Central memory CD8-positive, alpha-beta T cell (primary cell): ENCODE measurements at regions not wholly inside any gene's neighbourhood (a gene's known extent, or its start where the extent isn't known, plus 50 kb on each side); places are given as distances from the start of the nearest gene placed in this dataset.
"Not testable (repeated sequence)": the region's sequence is repeated elsewhere in the genome, so short reads cannot be mapped to it uniquely, and the experiment has no call there.

Source experiments
- ATAC-seq: fragments of 150-1000 bp; cut with Tn5 transposase; replicated peaks from 2 replicates; pipeline ENCODE4 v1.10.0; 2022; ENCODE audit warnings: mild to moderate bottlenecking, moderate FRiP score, moderate number of reproducible peaks; ENCODE audit not compliant: poor library complexity, severe bottlenecking; ENCODE audit errors: extremely low read depth
- DNase-seq, 2 donors: peaks; one replicate each; pipeline ENCODE4 v3.0.0; 2021; ENCODE audit warnings: low spot score in 2 of 2
- H3K27ac Mint-ChIP-seq: one replicate; pipeline ENCODE4 v1.8.0; 2022; ENCODE audit warnings: low read depth, mild to moderate bottlenecking, moderate library complexity, mixed read lengths
- H3K27me3 Mint-ChIP-seq: one replicate; pipeline ENCODE4 v1.8.0; 2022; ENCODE audit warnings: mixed read lengths
- H3K36me3 Mint-ChIP-seq: one replicate; pipeline ENCODE4 v1.8.0; 2022; ENCODE audit warnings: mild to moderate bottlenecking, moderate library complexity, mixed read lengths; ENCODE audit not compliant: insufficient read depth
- H3K4me1 Mint-ChIP-seq: one replicate; pipeline ENCODE4 v1.8.0; 2022; ENCODE audit warnings: mixed read lengths
- H3K4me3 Mint-ChIP-seq: one replicate; pipeline ENCODE4 v1.8.0; 2022; ENCODE audit warnings: mild to moderate bottlenecking, moderate library complexity, mixed read lengths
- H3K9me3 Mint-ChIP-seq: one replicate; pipeline ENCODE4 v1.8.0; 2022; ENCODE audit warnings: mixed read lengths

DNA sequence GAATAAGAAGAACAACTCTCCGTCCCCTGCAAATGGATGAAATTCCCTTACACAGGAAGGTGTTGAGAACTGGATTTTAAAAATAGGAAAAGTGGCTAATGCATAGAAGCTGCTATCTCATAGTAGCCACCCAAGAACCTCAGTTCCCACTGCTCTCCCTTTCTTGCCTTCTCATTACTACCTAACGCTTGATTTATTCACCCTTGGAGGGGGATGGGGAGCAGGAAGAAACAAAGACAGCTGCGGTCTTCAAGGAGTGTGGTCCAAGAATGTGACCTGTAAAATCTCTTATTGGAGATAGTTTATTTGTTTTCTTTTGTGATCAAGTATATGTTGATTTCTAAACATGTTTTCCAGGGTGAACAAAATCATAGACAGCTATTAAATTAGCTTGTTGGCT, 274.1 kb upstream of the CTNNB1 start:
- Mint-ChIP-seq H3K27me3 (peaks cover 60% of the 10 kb centered on the region), H3K36me3 (no peaks in the 10 kb centered on the region), H3K27ac (no peak overlapping the region), H3K4me1 (no peaks in the 10 kb centered on the region), H3K9me3 (peaks cover 6% of the 10 kb centered on the region), H3K4me3 (no peak overlapping the region)
- no peak for ATAC-seq
- DNase-seq: no peak

DNA sequence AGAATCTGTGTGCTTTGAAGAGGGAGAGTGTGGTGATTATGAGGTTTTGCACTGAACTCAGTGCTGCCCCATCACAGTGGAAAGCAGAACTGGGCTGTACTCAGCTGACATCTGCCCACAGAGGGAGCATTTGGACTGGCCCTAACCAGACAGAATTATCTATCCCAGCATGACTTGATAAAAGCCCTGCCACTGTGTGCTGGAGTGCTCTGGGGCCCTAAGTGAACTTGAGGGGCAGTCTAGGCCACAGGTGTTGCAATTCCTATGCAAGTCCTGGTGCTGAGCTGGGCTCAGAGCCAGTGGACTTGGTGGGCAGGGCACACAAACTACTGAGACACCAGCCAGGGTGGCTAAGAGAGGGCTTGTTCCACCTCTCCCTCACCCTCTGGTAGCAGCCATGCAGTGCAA, 269.2 kb upstream of the CTNNB1 start:
- Mint-ChIP-seq H3K4me1 (no peaks in the 10 kb centered on the region), H3K4me3 (no peak overlapping the region), H3K27me3 (peaks cover 66% of the 10 kb centered on the region), H3K9me3 (peaks cover 20% of the 10 kb centered on the region), H3K27ac (no peak overlapping the region), H3K36me3 (no peaks in the 10 kb centered on the region)
- no peak for DNase-seq
- no peak for ATAC-seq

DNA sequence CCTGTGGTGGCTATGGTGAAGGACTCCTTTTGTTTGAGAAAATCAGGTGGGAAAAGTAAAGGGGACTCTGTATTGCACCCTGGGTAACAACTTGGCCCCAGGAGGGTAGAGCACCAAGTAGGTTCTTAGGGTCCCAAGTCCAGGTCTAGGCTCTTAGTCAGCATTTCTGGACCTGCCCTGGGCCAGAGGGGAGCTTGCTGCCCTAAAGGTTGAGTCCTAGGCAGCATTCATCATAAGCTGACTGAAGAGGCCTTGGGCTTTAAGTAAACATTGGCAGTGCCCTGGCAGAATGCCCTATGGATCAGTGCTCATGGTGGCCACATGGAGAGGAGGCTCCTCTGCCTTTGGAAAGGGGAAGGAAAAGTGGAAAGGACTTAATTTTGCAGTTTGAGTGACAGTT, 268.5 kb upstream of the CTNNB1 start:
- H3K27me3 Mint-ChIP-seq: peaks cover 64% of the 10 kb centered on the region
- no peak overlapping the region for H3K4me3 Mint-ChIP-seq
- ATAC-seq: no peak
- no peaks in the 10 kb centered on the region for H3K4me1 Mint-ChIP-seq
- H3K27ac Mint-ChIP-seq: no peak overlapping the region
- no peaks in the 10 kb centered on the region for H3K36me3 Mint-ChIP-seq
- peaks cover 20% of the 10 kb centered on the region for H3K9me3 Mint-ChIP-seq
- no peak for DNase-seq

DNA sequence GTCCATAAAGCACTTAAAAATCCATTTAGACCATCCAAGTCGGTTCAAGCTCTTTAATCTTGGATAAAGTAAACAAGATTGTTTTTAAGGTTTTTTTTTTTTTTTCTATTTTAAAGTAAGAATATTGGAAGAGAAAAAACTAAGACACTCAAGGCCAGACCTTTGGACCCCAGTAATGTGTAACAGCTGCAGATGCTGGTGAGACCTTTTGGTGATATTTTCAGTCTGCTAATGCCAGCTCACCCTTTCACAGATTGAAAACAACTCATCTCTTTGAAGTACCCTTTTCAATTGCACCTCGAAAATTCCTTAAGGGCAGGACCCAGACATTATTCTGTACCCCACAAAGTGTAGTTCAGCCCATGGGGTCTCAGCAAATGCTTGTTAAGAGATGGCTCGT, 260.7 kb upstream of the CTNNB1 start:
- peaks cover 7% of the 10 kb centered on the region for H3K27me3 Mint-ChIP-seq
- DNase-seq (no peak), ATAC-seq (no peak)
- H3K27ac Mint-ChIP-seq: no peak overlapping the region
- H3K4me1 Mint-ChIP-seq: no peaks in the 10 kb centered on the region
- H3K4me3 Mint-ChIP-seq: no peak overlapping the region
- H3K36me3 Mint-ChIP-seq: peaks cover 1% of the 10 kb centered on the region
- H3K9me3 Mint-ChIP-seq: no peaks in the 10 kb centered on the region

DNA sequence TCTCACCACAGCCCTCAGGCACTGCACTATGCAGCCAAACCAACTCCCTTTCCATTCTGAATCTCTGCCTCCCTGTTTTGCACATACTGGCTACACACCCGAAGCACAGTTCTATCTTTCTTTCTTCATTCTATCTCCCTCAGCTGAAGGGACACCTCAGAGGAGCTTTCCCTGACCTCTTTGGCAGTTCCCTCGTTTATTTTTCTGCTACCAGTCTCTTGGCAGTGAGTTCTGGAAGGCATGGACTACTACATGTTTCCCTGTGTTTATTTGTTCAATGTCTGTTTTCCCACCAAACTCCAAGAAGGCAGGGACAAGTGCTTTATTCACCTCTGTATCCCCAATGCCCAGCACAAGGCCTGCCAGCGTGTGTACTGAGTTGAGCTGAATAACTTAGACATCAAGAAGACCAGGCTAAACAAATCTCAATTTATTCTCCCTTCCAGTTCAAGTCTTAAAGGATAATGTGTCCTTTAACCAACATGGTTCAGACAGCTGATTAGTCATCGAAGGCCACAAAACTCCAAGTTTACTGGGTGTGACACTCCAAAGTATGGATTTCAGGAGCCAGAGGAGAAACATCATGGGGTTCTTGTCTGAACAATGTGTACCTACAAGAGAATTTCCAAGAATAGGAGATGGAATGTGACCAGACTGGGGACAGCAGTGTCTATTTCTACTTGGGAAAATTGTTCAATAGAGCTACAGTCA, 260.1 kb upstream of the CTNNB1 start:
- peaks cover 1% of the 10 kb centered on the region for H3K36me3 Mint-ChIP-seq
- DNase-seq (no peak), ATAC-seq (no peak)
- peaks cover 10% of the 10 kb centered on the region for H3K27me3 Mint-ChIP-seq
- no peak overlapping the region for H3K27ac Mint-ChIP-seq
- H3K9me3 Mint-ChIP-seq: no peaks in the 10 kb centered on the region
- H3K4me3 Mint-ChIP-seq: no peak overlapping the region
- no peaks in the 10 kb centered on the region for H3K4me1 Mint-ChIP-seq

DNA sequence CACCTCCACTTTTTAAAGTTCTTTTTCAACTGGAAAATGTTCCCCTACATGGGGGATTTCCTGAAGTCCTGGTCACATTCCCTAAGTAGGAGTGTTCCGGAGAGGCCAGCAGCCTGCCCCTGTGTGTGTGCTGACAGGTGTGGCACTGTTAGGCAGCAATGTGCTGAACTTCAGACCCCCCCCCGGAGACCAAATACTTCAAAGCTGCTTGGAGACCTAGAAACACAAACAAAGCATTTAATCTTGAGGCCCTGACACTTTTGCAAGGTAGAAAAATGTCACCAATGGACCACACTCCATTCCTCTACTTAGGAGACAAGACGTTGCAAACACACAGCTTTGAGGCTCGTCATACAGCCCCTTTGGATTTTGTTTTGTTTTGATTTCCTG, 259.6 kb upstream of the CTNNB1 start:
- peaks cover 10% of the 10 kb centered on the region for H3K27me3 Mint-ChIP-seq
- H3K9me3 Mint-ChIP-seq: no peaks in the 10 kb centered on the region
- H3K27ac Mint-ChIP-seq: no peak overlapping the region
- no peak for DNase-seq
- peaks cover 1% of the 10 kb centered on the region for H3K36me3 Mint-ChIP-seq
- H3K4me3 Mint-ChIP-seq: no peak overlapping the region
- ATAC-seq: no peak
- H3K4me1 Mint-ChIP-seq: no peaks in the 10 kb centered on the region

DNA sequence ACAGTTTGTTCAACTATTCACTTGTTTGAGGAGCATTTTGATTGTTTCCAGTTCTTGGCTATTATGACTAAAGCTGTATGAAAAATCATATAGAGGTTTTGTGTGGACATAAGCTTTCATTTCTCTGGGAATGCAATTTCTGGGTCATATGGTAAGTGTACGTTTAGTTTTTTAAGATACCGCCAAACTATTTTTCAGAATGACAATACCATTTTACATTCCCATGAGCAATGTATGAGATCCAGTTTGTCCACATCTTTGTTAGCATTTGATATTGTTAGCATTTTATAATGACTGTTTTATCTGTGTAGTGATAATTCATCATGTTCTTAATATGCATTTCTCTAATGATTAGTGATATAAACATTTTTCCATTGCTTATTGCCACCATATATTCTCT, 258.7 kb upstream of the CTNNB1 start:
- no peak for DNase-seq
- no peak overlapping the region for H3K27ac Mint-ChIP-seq
- H3K9me3 Mint-ChIP-seq: no peaks in the 10 kb centered on the region
- H3K36me3 Mint-ChIP-seq: peaks cover 1% of the 10 kb centered on the region
- no peak overlapping the region for H3K4me3 Mint-ChIP-seq
- H3K4me1 Mint-ChIP-seq: no peaks in the 10 kb centered on the region
- H3K27me3 Mint-ChIP-seq: peaks cover 10% of the 10 kb centered on the region
- ATAC-seq: no peak

DNA sequence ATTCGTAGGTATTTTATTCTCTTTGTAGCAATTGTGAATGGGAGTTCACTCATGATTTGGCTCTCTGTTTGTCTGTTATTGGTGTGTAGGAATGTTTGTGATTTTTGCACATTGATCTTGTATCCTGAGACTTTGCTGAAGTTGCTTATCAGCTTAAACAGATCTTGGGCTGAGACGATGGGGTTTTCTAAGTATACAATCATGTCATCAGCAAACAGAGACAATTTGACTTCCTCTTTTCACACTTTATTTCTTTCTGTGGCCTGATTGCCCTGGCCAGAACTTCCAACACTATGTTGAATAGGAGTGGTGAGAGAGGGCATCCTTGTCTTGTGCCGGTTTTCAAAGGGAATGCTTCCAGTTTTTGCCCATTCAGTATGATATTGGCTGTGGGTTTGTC, 252.3 kb upstream of the CTNNB1 start:
- H3K4me1 Mint-ChIP-seq, DNase-seq, ATAC-seq, H3K4me3 Mint-ChIP-seq, H3K9me3 Mint-ChIP-seq, H3K36me3 Mint-ChIP-seq, H3K27ac Mint-ChIP-seq: not testable (repeated sequence)
- H3K27me3 Mint-ChIP-seq: peaks cover 41% of the 10 kb centered on the region

DNA sequence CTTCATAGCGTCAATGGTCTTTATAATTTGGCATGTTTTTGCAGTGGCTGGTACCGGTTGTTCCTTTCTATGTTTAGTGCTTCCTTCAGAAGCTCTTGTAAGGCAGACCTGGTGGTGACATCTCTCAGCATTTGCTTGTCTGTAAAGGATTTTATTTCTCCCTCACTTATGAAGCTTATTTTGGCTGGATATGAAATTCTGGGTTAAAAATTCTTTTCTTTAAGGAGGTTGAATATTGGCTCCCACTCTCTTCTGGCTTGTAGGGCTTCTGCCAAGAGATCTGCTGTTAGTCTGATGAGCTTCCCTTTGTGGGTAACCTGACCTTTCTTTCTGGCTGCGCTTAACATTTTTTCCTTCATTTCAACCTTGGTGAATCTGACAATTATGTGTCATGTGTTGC, 250.0 kb upstream of the CTNNB1 start:
- not testable (repeated sequence) for DNase-seq, H3K27ac Mint-ChIP-seq, H3K4me3 Mint-ChIP-seq, H3K36me3 Mint-ChIP-seq, ATAC-seq, H3K9me3 Mint-ChIP-seq, H3K4me1 Mint-ChIP-seq
- peaks cover 31% of the 10 kb centered on the region for H3K27me3 Mint-ChIP-seq

DNA sequence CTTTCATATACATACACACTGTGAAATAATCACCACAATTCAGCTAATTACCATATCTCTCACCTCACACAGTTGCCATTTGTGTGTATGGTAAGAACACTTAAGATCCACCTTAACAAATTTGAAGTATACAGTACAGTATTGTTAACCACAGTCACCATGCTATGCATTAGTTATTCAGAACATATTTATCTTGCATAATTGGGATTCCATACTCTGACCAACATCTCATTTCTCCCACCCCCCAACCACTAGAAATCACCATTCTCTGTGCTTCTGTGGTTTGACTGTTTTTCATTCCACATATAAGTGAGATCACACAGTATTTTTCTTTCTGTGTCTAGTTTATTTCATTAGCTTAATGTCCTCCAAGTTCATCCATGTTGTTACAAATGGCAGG, 247.7 kb upstream of the CTNNB1 start:
- H3K27me3 Mint-ChIP-seq: peaks cover 31% of the 10 kb centered on the region
- peaks cover 7% of the 10 kb centered on the region for H3K9me3 Mint-ChIP-seq

DNA sequence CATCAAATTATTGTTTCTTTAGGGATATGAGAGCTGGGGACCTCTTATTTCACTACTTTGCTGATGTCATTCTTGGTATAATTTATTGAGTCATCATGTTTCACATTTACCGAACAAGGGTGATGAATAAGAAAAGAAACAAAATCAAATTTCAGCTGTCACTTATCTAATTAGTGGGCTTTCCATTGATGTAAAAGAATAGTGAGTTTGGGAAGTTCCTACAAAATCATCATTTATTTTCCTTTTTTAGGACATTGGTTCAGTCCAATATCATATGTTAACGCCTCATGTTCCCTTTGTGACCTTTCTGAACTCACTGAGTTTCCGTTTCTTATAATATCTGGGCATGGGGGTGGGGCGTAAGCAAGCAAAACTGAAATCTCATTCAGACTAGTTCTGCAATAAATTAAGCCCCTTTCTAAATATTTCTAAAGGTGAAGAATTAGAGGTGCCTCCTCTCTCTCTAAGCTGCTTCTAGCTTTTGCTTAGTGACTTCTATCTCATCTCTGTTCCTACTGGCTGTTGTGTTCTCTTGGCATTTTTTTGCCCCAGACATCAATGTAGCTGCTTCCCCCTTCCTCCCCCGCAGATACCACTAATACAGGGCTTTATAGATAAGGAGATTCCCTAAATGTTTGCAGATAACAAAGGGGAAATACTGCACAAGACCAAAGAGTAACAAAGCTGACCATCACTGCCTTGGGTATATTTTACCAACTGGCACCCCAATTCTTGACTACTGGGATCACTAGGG, 238.0 kb upstream of the CTNNB1 start:
- Mint-ChIP-seq H3K36me3 (no peaks in the 10 kb centered on the region), H3K27me3 (peaks cover 52% of the 10 kb centered on the region), H3K9me3 (peaks cover 4% of the 10 kb centered on the region), H3K4me3 (no peak overlapping the region), H3K27ac (no peak overlapping the region), H3K4me1 (no peaks in the 10 kb centered on the region)
- DNase-seq: no peak
- no peak for ATAC-seq

More for the DNA sequence above, 247.7 kb upstream of the CTNNB1 start:
- Mint-ChIP-seq H3K4me1 (no peaks in the 10 kb centered on the region), H3K36me3 (no peaks in the 10 kb centered on the region), H3K4me3 (no peak overlapping the region), H3K27ac (no peak overlapping the region)
- ATAC-seq (no peak), DNase-seq (no peak)

DNA sequence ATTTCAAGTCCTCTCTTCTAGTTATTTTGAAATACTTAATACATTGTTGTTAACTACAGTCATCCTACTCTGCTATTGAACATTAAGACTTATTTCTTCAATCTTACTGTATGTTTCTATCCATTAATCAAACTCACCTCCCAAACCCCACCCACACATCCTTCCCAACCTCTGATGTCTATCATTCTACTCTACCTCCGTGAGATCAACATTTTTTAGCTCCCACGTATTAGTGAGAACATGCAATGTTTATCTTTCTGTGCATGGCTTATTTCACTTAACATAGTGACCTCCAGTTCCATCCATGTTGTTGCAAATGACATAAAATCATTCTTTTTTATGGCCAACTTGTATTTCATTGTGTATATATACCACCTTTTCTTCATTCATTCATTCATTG, 236.6 kb upstream of the CTNNB1 start:
- DNase-seq: no peak
- no peak for ATAC-seq
- Mint-ChIP-seq H3K27ac (no peak overlapping the region), H3K4me3 (no peak overlapping the region), H3K4me1 (no peaks in the 10 kb centered on the region), H3K9me3 (peaks cover 4% of the 10 kb centered on the region), H3K36me3 (no peaks in the 10 kb centered on the region), H3K27me3 (peaks cover 65% of the 10 kb centered on the region)

DNA sequence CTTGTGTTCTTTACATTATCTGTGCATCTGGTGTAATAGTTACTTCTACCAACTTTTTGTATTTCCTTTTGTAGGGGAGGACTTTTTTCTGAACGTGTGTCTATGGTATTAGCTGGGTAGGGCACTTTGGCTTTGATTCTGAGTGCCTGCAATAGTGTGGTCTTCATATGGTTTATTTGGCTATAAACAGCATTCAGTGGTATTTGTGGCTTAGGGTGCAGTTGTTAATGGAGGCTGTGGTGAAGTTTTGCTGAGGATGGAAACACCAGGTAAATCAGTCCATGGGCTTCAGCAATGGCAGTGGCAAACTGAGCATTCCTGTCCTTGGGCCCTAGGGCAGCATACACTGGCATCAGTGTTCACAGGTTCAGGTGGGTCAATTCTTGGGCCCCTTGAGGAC, 230.6 kb upstream of the CTNNB1 start:
- no peak overlapping the region for H3K4me3 Mint-ChIP-seq

More for the DNA sequence above, 230.6 kb upstream of the CTNNB1 start:
- no peak for ATAC-seq
- H3K36me3 Mint-ChIP-seq: no peaks in the 10 kb centered on the region
- no peak overlapping the region for H3K27ac Mint-ChIP-seq
- H3K4me1 Mint-ChIP-seq: no peaks in the 10 kb centered on the region
- peaks cover 82% of the 10 kb centered on the region for H3K27me3 Mint-ChIP-seq
- DNase-seq: no peak
- no peaks in the 10 kb centered on the region for H3K9me3 Mint-ChIP-seq
